HCT116 (cell line): ENCODE measurements at regions not wholly inside any gene's neighbourhood (a gene's known extent, or its start where the extent isn't known, plus 50 kb on each side); places are given as distances from the start of the nearest gene placed in this dataset.

Experiments
- ATAC-seq: fragments of 200-7000 bp; cut with Tn5 transposase; 2 replicates; pipeline ENCODE4 v1.9.1; 2020; ENCODE audit warnings: mild to moderate bottlenecking, moderate library complexity
- BruUV-seq: library from RNA; stranded (reverse); fragments of 400-500 nt; replicated peaks from 2 replicates; lab custom pipeline; 2021; lab: Mats Ljungman, UMichigan
- CTCF ChIA-PET: fragments of 300-600 bp; sonication (Branson Sonifier 250); formaldehyde crosslinking; loops from one replicate; lab custom pipeline; 2021; ENCODE audit warnings: antibody characterized with exemption; lab: Charles Lee
- POLR2A ChIA-PET: fragments of 300-600, 350-600 bp; sonication (Branson Sonifier 250); formaldehyde crosslinking; loops from one replicate; lab custom pipeline; 2021; ENCODE audit warnings: antibody characterized with exemption; lab: Charles Lee
- RAD21 ChIA-PET, 2 experiments: fragments of 300-600 bp; sonication (Branson Sonifier 250); formaldehyde crosslinking; loops; one replicate each; lab custom pipeline; 2023; ENCODE audit warnings: low total read pairs in 2 of 2; ENCODE audit not compliant: uncharacterized antibody in 2 of 2, unreplicated experiment in 2 of 2, low non-redundant PET in 1 of 2; lab: Charles Lee
- DNase-seq: peaks from one replicate; pipeline ENCODE4 v3.0.0-alpha.2; 2010; ENCODE audit warnings: low read depth, low spot score
- H2AFZ ChIP-seq: fragments of 200-600 bp; shearing (Covaris generic), sonication (generic); 2 replicates; pipeline ENCODE4 v1.6.1; 2017; ENCODE audit warnings: low read depth, mixed run types, mixed read lengths, antibody characterized with exemption, low read length; ENCODE audit not compliant: poor library complexity, severe bottlenecking
- H3K27ac ChIP-seq: 2 replicates; pipeline ENCODE4 v1.5.1; 2012; ENCODE audit warnings: low read depth, low read length
- H3K27me3 ChIP-seq: fragments of 200-600 bp; sonication (generic); 2 replicates; pipeline ENCODE4 v1.6.1; 2016; ENCODE audit warnings: mixed run types, low read length, mixed read lengths; ENCODE audit not compliant: insufficient read depth
- H3K36me3 ChIP-seq, 2 experiments: fragments of 200-500 bp in 1 of 2; fragments of 200-600 bp in 1 of 2; sonication (Bioruptor generic) in 1 of 2; sonication (generic) in 1 of 2; 2 replicates each; pipeline versions ENCODE4 v1.5.1 to v1.6.1; 2014 to 2016; ENCODE audit warnings: low read length in 2 of 2, inconsistent platforms in 1 of 2, mixed read lengths in 1 of 2, mixed run types in 1 of 2; ENCODE audit not compliant: insufficient read depth in 2 of 2, control insufficient read depth in 1 of 2
- H3K4me1 ChIP-seq, 2 experiments: fragments of 200-600 bp in 1 of 2; sonication (generic) in 1 of 2; 2 replicates each; pipeline versions ENCODE4 v1.5.1 to v1.6.1; 2012 to 2017; ENCODE audit warnings: low read length in 2 of 2, inconsistent platforms in 1 of 2, mild to moderate bottlenecking in 1 of 2, mixed read lengths in 1 of 2, mixed run types in 1 of 2, moderate library complexity in 1 of 2; ENCODE audit not compliant: insufficient read depth in 2 of 2, control insufficient read depth in 1 of 2
- H3K4me2 ChIP-seq: fragments of 200-600 bp; sonication (generic); 2 replicates; pipeline ENCODE4 v1.6.1; 2017; ENCODE audit warnings: mixed run types, low read length, mixed read lengths
- H3K4me3 ChIP-seq, 2 experiments: fragments of 200-600 bp in 1 of 2; sonication (generic) in 1 of 2; replicated peaks in 1 of 2; 2 replicates each; pipeline ENCODE4 v1.5.1; 2011 to 2016; ENCODE audit warnings: low read length in 2 of 2, control low read depth in 1 of 2, low read depth in 1 of 2, mild to moderate bottlenecking in 1 of 2, mixed read lengths in 1 of 2, mixed run types in 1 of 2
- H3K79me2 ChIP-seq: fragments of 200-600 bp; sonication (generic); 2 replicates; pipeline ENCODE4 v1.6.1; 2017; ENCODE audit warnings: mild to moderate bottlenecking, mixed run types, low read length, moderate library complexity, mixed read lengths; ENCODE audit not compliant: insufficient read depth
- H3K9ac ChIP-seq: fragments of 200-600 bp; sonication (generic); 2 replicates; pipeline ENCODE4 v1.6.1; 2016; ENCODE audit warnings: low read length, mixed read lengths
- H3K9me2 ChIP-seq: fragments of 200-600 bp; sonication (generic), shearing (Covaris generic); 2 replicates; pipeline ENCODE4 v1.6.1; 2017; ENCODE audit warnings: mixed run types, mild to moderate bottlenecking, moderate library complexity; ENCODE audit not compliant: insufficient read depth
- H3K9me3 ChIP-seq, 2 experiments: fragments of 200-500 bp in 1 of 2; fragments of 200-600 bp in 1 of 2; sonication (Bioruptor generic) in 1 of 2; sonication (generic) in 1 of 2; 2 replicates each; pipeline ENCODE4 v1.6.1; 2014 to 2017; ENCODE audit warnings: low read length in 2 of 2, mixed read lengths in 2 of 2, inconsistent platforms in 1 of 2, low read depth in 1 of 2, mild to moderate bottlenecking in 1 of 2, mixed run types in 1 of 2, moderate library complexity in 1 of 2; ENCODE audit not compliant: control insufficient read depth in 1 of 2, insufficient read depth in 1 of 2
- H4K20me1 ChIP-seq: fragments of 200-600 bp; sonication (generic), shearing (Covaris generic); 2 replicates; pipeline ENCODE4 v1.6.1; 2017; ENCODE audit warnings: mixed run types, mild to moderate bottlenecking, moderate library complexity; ENCODE audit not compliant: insufficient read depth
- ATF3 ChIP-seq: IDR thresholded peaks from 2 replicates; pipeline ENCODE4 v1.6.1; 2012
- ELF1 ChIP-seq: IDR thresholded peaks from 2 replicates; pipeline ENCODE4 v1.6.1; 2012; ENCODE audit warnings: low read depth, borderline replicate concordance
- EZH2 ChIP-seq: fragments of 200-600 bp; sonication (generic); IDR thresholded peaks from 2 replicates; pipeline ENCODE4 v1.6.1; 2017; ENCODE audit warnings: antibody characterized with exemption, mixed run types
- MAX ChIP-seq: IDR thresholded peaks from 2 replicates; pipeline ENCODE4 v1.6.1; 2012
- RAD21 ChIP-seq: IDR thresholded peaks from 2 replicates; pipeline ENCODE4 v1.6.1; 2012; ENCODE audit warnings: low read depth, mild to moderate bottlenecking
- REST ChIP-seq: IDR thresholded peaks from 2 replicates; pipeline ENCODE4 v1.6.1; 2012; ENCODE audit warnings: low read depth
- intact Hi-C: fragments of 100-400 bp; cut with micrococcal nuclease; formaldehyde crosslinking; loops from 2 replicates; pipeline ENCODE4 v1.10.0; 2022

- intact Hi-C loops: no loop called here
- no peaks in the 10 kb centered on the region for H3K9me3 ChIP-seq
- CTCF ChIA-PET: no interaction called here
- RAD21 ChIA-PET: no interaction called here
- TF ChIP-seq RAD21: no peak
- TF ChIP-seq EZH2: no peak
- TF ChIP-seq ELF1: no peak
- no peak for TF ChIP-seq MAX
- no peak for TF ChIP-seq REST
- TF ChIP-seq ATF3: no peak
- no peak overlapping the region for H3K4me2 ChIP-seq
- no peak overlapping the region for H3K4me3 ChIP-seq
- POLR2A ChIA-PET: no interaction called here
- no peaks in the 10 kb centered on the region for H3K79me2 ChIP-seq
- no TSS peak for BruUV-seq
- H3K27ac ChIP-seq: no peak overlapping the region
- ATAC-seq: no peak
- no peak overlapping the region for H3K9ac ChIP-seq
- H3K9me2 ChIP-seq: no peaks in the 10 kb centered on the region
- DNase-seq: no peak
- H3K36me3 ChIP-seq: no peaks in the 10 kb centered on the region
- H2AFZ ChIP-seq: no peak overlapping the region
- H4K20me1 ChIP-seq: no peaks in the 10 kb centered on the region
- no peaks in the 10 kb centered on the region for H3K4me1 ChIP-seq
- no peaks in the 10 kb centered on the region for H3K27me3 ChIP-seq
These were observed 499.3 kb upstream of the FANCL start for GRCh38 chr2:58740426-58740825.
